WTC11 (cell line): ENCODE measurements at regions not wholly inside any gene's neighbourhood (a gene's known extent, or its start where the extent isn't known, plus 50 kb on each side); places are given as distances from the start of the nearest gene placed in this dataset.

Experiments used
- CTCF ChIP-seq: fragments of 200-600 bp; IDR thresholded peaks from 2 replicates; pipeline ENCODE4 v1.8.0; 2022; ENCODE audit warnings: antibody characterized with exemption
- E2F1 ChIP-seq: sonication (generic); formaldehyde crosslinking; IDR thresholded peaks from 2 replicates; pipeline ENCODE4 v1.8.0; 2022; ENCODE audit warnings: mild to moderate bottlenecking, missing genetic modification reagents
- ETV6 ChIP-seq: sonication (generic); formaldehyde crosslinking; IDR thresholded peaks from 2 replicates; pipeline ENCODE4 v1.8.1; 2022; ENCODE audit warnings: mild to moderate bottlenecking, missing genetic modification reagents
- FOXP1 ChIP-seq: sonication (generic); formaldehyde crosslinking; IDR thresholded peaks from 2 replicates; pipeline ENCODE4 v1.8.0; 2022; ENCODE audit warnings: missing genetic modification reagents, mild to moderate bottlenecking, moderate library complexity, borderline replicate concordance
- MLX ChIP-seq: sonication (generic); formaldehyde crosslinking; IDR thresholded peaks from 2 replicates; pipeline ENCODE4 v1.8.1; 2023; ENCODE audit warnings: mild to moderate bottlenecking, missing genetic modification reagents, moderate library complexity
- NR1H2 ChIP-seq: sonication (generic); formaldehyde crosslinking; IDR thresholded peaks from 2 replicates; pipeline ENCODE4 v1.9.0; 2021; ENCODE audit warnings: mild to moderate bottlenecking, moderate library complexity, missing genetic modification reagents
- ZNF512 ChIP-seq: sonication (generic); formaldehyde crosslinking; IDR thresholded peaks from 2 replicates; pipeline ENCODE4 v1.8.1; 2022; ENCODE audit warnings: missing genetic modification reagents, borderline replicate concordance

- no peak for TF ChIP-seq NR1H2
- no peak for TF ChIP-seq ZNF512 (CRISPR knock-in tag)
- no peak for TF ChIP-seq CTCF
- TF ChIP-seq E2F1 (CRISPR knock-in tag), result no peak
- TF ChIP-seq MLX (CRISPR knock-in tag), result no peak
- no peak for TF ChIP-seq ETV6 (CRISPR knock-in tag)
- TF ChIP-seq FOXP1 (CRISPR knock-in tag), result no peak
These were observed 449.7 kb upstream of the TRIB2 start for GRCh38 chr2:12267042-12267441.
